HG03575 (cell line): ENCODE measurements at regions not wholly inside any gene's neighbourhood (a gene's known extent, or its start where the extent isn't known, plus 50 kb on each side); places are given as distances from the start of the nearest gene placed in this dataset.

Experiments used
- ATAC-seq: cut with Tn5 transposase; IDR thresholded peaks from one replicate; pipeline ENCODE4 v1.9.1; 2021; ENCODE audit not compliant: unreplicated experiment, insufficient number of reproducible peaks, low FRiP score; ENCODE audit errors: extremely low read depth

GRCh38 chr3:106748472-106749262 lies 628.6 kb upstream of the CCDC54 start:
- ATAC-seq, result no peak

- no peak for ATAC-seq
Observed at GRCh38 chr3:106750092-106750491, 627.1 kb upstream of the CCDC54 start.

- ATAC-seq, result no peak
Observed at GRCh38 chr3:106755336-106755735, 621.9 kb upstream of the CCDC54 start.

DNA sequence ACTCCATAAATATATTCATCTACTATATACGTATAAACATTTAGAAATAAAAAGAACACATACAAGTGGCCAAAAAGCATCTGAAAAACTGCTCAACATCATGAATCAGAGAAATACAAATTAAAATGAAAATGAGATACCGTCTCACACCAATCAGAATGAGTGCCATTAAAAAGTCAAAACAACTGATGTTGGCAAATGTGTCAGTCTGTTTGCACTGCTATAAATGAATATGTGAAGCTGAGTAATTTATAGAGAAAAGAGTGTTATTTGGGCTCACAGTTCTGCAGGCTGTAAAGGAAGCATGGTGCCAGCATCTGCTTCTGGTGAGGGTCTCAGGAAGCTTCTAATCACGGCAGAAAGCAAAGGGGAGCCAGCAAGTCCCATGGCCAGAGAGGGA lies 620.3 kb upstream of the CCDC54 start:
- no peak for ATAC-seq

DNA sequence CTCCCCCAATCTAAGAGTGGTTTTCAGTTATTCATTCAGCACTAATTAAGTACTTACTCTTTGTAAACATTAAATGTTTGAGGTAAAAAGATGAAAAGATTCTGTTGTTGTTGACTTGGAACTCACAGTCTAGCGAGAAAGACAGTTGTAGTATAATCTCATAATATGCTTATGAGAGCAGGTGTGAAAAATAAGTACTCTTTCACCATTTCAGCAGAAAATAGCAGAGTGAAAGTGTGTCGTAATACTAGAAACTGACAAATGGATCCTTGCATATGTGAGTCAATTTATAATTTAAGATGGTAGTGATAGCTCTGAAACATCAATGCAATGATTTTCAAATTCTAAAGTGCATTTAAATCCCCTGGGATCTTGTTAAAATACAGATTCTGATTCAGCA lies 618.8 kb upstream of the CCDC54 start:
- no peak for ATAC-seq

DNA sequence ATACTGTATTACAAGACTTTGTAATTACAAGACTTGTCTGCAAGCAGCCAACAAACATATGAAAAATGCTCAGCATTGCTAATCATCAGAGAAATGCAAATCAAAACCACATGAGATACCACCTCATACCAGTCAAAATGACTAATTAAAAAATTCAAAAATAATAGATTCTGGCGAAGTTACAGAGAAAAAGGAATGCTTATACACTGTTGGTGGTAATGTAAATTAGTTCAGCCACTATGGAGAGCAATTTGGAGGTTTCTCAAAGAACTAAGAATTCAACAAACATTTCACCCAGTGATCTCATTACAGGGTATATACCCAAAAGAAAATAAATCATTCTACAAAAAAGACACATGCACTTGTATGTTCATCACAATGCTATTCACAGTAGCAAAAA lies 617.5 kb upstream of the CCDC54 start:
- no peak for ATAC-seq

DNA sequence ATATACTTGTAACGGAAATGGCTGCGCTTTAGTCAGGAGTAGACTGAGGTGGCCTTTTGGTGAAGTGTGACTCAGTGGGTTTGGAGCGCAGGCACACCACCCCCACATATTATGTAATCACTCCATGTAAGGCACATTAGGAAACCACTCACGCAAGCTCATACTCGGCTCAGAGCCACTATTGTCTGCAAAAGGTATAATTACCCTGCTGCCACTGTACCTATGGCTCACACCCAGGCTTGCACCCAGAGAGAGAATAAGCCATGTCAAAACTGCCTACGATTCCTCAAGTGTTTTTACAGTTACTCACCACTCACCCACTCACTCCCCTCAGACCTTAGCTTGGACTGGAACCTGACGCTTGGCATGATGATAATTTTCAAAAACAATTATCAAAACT lies 611.9 kb upstream of the CCDC54 start:
- ATAC-seq, result no peak

DNA sequence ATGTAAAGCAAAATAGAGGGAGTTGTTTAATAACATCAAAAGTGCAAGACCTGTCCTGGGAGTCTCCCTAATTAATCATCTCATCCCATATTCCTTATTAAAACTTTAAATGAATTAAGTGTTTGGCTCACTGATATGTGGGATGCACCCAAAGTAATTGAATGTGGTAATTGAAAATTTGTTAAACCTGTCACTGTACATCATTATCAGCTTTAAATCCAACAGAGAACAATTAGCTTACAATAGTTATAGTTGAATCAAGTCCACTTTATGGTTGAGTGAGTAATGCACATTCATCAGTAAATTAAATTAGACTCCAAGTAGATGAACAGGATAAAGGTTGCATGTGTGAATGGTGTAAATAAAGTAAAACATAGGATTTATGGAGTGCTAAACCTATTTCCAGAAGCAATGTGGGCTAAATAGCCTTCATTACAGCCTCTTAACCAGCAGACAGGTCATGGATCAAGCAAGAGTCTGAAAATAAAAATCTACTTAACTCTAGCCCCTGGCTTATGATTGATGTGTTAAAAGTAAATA lies 608.2 kb upstream of the CCDC54 start:
- ATAC-seq, result no peak

DNA sequence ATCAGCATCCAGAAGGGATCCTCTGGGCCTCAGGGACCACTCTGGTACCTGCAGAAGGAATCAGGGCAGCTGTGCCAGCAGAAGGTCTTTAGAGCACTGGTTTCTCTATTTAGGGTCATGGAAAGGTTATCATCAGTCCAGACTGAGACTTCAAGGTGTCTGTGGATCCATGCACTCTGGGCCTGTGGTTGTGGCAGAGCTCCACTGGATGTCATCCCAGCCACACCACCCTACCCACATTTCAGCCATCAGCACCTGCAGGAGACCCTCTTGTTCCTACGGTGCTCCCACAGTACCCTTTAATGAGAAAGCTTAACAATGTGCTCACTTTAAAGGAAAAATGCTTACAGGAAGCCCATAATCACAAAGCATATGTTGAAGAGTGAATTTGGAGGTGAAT lies 603.4 kb upstream of the CCDC54 start:
- no peak for ATAC-seq

DNA sequence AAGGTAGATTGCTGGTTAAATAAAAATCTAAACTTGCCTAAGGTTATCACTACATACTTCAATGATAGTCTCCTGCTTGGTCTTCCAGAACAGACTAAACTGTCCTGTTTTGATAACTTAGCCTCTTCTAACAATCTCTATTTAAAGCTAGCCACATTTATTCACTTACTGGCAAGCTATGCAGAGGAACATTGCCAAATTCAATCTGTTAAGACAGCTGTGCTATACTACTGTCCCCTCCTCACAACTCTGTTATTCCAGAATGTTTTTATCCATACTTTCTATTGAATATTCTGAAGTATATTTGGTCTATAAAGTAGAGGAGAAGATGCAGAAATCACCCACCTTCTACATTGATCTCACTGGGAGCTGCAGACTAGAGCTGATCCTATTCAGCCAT lies 594.0 kb upstream of the CCDC54 start:
- ATAC-seq, result no peak

DNA sequence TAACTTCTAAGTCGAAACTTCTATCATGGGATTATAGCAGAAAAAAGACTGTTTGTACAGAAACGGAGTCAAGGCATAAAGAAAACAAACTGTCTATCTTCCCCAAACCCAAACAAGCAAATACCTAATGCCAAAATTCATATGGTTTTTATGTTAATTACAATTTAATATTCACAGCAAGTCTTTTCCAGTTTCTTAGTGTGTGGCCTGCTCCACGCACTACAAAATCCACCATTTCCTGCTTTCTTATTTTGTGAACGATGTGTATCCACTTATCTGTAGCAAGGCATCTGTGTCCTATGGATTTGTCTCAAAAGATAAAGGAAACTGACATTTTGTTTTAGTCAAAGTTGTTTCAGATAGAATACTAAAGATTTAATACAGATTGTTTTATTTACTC lies 588.0 kb upstream of the CCDC54 start:
- no peak for ATAC-seq

GRCh38 chr3:106792716-106793115 lies 584.5 kb upstream of the CCDC54 start:
- ATAC-seq, result no peak

- ATAC-seq, result no peak
Observed at GRCh38 chr3:106794442-106794841, 582.8 kb upstream of the CCDC54 start.

DNA sequence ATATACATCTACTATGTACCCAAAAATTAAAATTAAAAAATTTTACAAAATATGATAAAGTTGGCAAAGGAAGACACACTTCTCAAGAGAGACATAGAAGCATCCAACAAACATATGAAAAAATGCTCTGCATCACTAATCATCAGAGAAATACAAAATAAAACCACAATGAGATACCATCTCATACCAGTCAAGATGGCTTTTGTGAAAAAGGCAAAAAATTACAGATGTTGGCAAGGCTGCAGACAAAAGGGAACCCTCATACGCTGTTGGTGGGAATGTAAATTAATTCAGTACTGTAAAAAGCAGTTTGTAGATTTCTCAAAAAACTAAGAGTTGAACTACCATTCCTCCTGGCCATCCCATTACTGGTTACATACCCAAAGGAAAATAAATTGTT lies 581.7 kb upstream of the CCDC54 start:
- no peak for ATAC-seq

- no peak for ATAC-seq
Observed at GRCh38 chr3:106797461-106797860, 579.8 kb upstream of the CCDC54 start.

GRCh38 chr3:106805625-106806024 lies 571.6 kb upstream of the CCDC54 start:
- ATAC-seq, result no peak

- no peak for ATAC-seq
Observed at GRCh38 chr3:106806964-106807363, 570.3 kb upstream of the CCDC54 start.

GRCh38 chr3:106809041-106809440 lies 568.2 kb upstream of the CCDC54 start:
- ATAC-seq, result no peak

GRCh38 chr3:106809623-106810299 lies 567.5 kb upstream of the CCDC54 start:
- ATAC-seq, result no peak

DNA sequence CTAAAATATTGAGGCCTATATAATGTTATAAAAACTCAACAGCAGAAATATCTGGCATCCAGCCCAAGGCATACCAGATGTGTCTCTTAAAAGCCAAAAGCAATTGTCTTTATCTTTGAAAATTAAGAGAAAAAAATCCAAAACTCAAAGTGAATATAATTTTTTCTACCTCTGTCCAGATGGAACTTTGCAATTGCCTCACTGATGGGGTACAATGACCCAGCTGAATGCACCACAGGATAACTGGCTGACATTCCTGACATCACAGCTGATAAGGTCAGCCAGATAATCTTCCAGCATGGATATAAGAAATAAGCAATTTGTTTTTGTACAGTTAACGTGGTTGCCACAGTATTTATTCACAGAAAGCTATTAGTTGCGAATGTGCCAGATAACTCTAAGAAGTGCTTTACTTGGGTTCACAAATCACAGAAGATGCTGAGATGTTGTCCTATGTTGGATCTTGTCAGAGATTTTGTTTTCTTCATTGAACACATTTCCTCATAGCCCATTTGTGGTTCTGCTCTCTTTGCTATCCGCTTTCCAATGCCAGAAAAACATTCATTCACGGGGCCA lies 566.9 kb upstream of the CCDC54 start:
- ATAC-seq, result no peak
